ENCODE measurements at regions not wholly inside any gene's neighbourhood (a gene's known extent, or its start where the extent isn't known, plus 50 kb on each side); places are given as distances from the start of the nearest gene placed in this dataset.

DNA sequence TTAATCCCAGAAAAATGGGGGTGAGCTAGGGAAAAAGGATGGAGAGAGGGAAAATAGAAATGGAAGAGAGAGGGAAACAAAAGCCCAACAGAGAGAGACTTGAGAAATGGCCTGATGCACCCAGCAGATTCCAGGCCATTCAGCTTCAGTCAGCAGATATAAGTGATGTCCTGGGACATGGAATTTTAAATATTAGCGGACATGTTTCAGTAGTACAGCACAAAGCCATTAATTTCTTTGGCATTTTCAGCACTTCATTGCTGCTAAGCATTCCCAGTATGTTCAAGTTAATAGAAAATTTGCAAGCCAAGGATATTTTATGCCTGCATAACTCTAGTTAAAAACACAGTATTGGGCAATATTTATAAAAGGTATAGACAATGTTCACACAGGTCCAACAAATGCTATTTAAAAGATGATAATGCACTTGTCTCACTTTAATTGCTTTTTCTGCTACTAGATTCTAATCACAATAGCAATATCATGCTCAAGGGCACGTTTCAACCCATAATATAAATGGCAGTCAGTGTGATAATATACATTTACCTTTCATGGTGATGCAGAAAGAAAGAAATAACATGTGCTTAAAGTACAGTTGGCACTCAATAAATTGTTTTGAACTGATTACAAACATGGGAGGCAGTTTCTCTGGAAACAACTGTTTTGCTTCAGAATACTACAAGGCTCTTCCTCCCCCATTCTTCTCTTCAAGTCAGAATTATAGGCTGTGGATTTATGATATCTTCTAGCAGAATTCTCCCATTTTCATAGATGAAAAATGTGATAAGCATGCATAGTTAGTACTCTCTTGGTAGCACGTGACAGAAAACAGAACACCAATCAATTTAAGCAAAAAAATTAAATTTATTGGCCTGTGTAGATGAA lies 108.1 kb upstream of the MAGI3 start:
- WGBS, 2 donors, result 69 to 82% methylated on average over 3 of the region's 3 CpGs
- intact Hi-C loops (cut with DNase I), result no loop called here

GRCh38 chr1:113282893-113283285 lies 107.4 kb upstream of the MAGI3 start:
- TF ChIP-seq POLR2A (IDR thresholded peaks at IDR 0.05), result no peak
- TF ChIP-seq CTCF (IDR thresholded peaks at IDR 0.05), result no peak
- peaks cover 33% of the 10 kb centered on the region for H3K4me1 ChIP-seq
- WGBS, 2 donors, result 88 to 98% methylated on average over 11 of the region's 11 CpGs

More for the DNA sequence above, 108.1 kb upstream of the MAGI3 start:
- ATAC-seq (no peak), DNase-seq (no peak)
- Histone ChIP-seq H3K27ac (no peak overlapping the region), H3K36me3 (replicated peaks in 1 of 2; ENCODE audit: insufficient read depth in 1 of 2, low read depth in 2 of 2) (no peaks in the 10 kb centered on the region), H3K4me3 (no peak overlapping the region), H3K27me3 (no peaks in the 10 kb centered on the region), H3K4me1 (peaks cover 33% of the 10 kb centered on the region), H3K9me3 (no peaks in the 10 kb centered on the region)
- TF ChIP-seq CTCF (IDR thresholded peaks at IDR 0.05), result no peak
- TF ChIP-seq POLR2A (IDR thresholded peaks at IDR 0.05), result no peak

DNA sequence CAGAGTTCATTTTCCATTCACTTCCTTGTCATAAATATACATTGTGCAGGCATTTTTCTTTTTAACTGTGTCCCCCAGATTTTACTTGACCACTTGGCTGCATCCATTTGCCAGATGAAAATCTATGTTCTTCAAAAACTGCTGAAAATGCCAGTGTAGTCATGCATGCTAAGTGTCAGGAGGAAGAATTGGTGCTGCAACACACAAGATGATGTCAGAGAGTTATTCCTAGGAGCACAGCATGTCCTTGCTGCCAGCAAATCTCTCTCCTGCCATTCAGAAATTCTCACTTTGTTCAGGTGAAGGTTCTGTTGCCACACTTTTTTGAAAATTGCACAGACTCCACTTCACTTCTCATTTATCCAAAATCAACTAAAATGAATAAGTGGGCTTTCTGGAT lies 106.4 kb upstream of the MAGI3 start:
- ATAC-seq (peak; percentile 83), DNase-seq (peak in 2 of 4 donors; percentile 24 to 35)
- Histone ChIP-seq H3K4me1 (peaks cover 33% of the 10 kb centered on the region), H3K4me3 (no peak overlapping the region), H3K27ac (no peak overlapping the region), H3K9me3 (no peaks in the 10 kb centered on the region), H3K36me3 (replicated peaks in 1 of 2; ENCODE audit: insufficient read depth in 1 of 2, low read depth in 2 of 2) (no peaks in the 10 kb centered on the region), H3K27me3 (no peaks in the 10 kb centered on the region)
- no peak for TF ChIP-seq CTCF (IDR thresholded peaks at IDR 0.05)
- TF ChIP-seq POLR2A (IDR thresholded peaks at IDR 0.05), result no peak
- intact Hi-C loops (cut with DNase I), result no loop called here

More at GRCh38 chr1:113282893-113283285, 107.4 kb upstream of the MAGI3 start:
- Histone ChIP-seq H3K36me3 (replicated peaks in 1 of 2; ENCODE audit: insufficient read depth in 1 of 2, low read depth in 2 of 2) (no peaks in the 10 kb centered on the region), H3K4me3 (no peak overlapping the region), H3K27me3 (no peaks in the 10 kb centered on the region), H3K27ac (no peak overlapping the region), H3K9me3 (no peaks in the 10 kb centered on the region)
- ATAC-seq (no peak), DNase-seq (no peak)
- intact Hi-C loops (cut with DNase I), result no loop called here

- intact Hi-C loops (cut with DNase I), result no loop called here
- no peak overlapping the region for H3K4me3 ChIP-seq
- H3K36me3 ChIP-seq (replicated peaks in 1 of 2; ENCODE audit: insufficient read depth in 1 of 2, low read depth in 2 of 2), result no peaks in the 10 kb centered on the region
- ATAC-seq, result no peak
- no peak overlapping the region for H3K27ac ChIP-seq
- no peaks in the 10 kb centered on the region for H3K9me3 ChIP-seq
- peaks cover 16% of the 10 kb centered on the region for H3K4me1 ChIP-seq
- WGBS, 2 donors, result 100% methylated on average over 1 of the region's 1 CpG
- no peak for DNase-seq
- no peaks in the 10 kb centered on the region for H3K27me3 ChIP-seq
- TF ChIP-seq CTCF (IDR thresholded peaks at IDR 0.05) (no peak), POLR2A (IDR thresholded peaks at IDR 0.05) (no peak)
These were observed 104.2 kb upstream of the MAGI3 start for GRCh38 chr1:113286156-113286555.

All from body of pancreas (tissue), 4 donors.